OCI-M1 (cell line): ENCODE measurements at regions not wholly inside any gene's neighbourhood (a gene's known extent, or its start where the extent isn't known, plus 50 kb on each side); places are given as distances from the start of the nearest gene placed in this dataset.

Experiments
- DNase-seq: peaks from one replicate; lab custom pipeline; 2025; lab: John Stamatoyannopoulos, UW

- DNase-seq, result no peak
These were observed 218.7 kb upstream of the NDST4 start for GRCh38 chr4:115332078-115332477.

- peak; percentile 3 for DNase-seq
These were observed 217.8 kb upstream of the NDST4 start for GRCh38 chr4:115331241-115331640.

GRCh38 chr4:115325836-115326235 lies 212.4 kb upstream of the NDST4 start:
- peak; percentile 31 for DNase-seq

GRCh38 chr4:115323106-115323707 lies 209.8 kb upstream of the NDST4 start:
- no peak for DNase-seq

GRCh38 chr4:115315182-115315581 lies 201.8 kb upstream of the NDST4 start:
- DNase-seq, result no peak

GRCh38 chr4:115310641-115311040 lies 197.2 kb upstream of the NDST4 start:
- DNase-seq, result no peak

- no peak for DNase-seq
These were observed 181.3 kb upstream of the NDST4 start for GRCh38 chr4:115294717-115295116.

- DNase-seq, result no peak
These were observed 179.7 kb upstream of the NDST4 start for GRCh38 chr4:115293093-115293462.

- DNase-seq, result peak; percentile 54
These were observed 179.1 kb upstream of the NDST4 start for GRCh38 chr4:115292320-115293092.

- DNase-seq, result no peak
These were observed 174.0 kb upstream of the NDST4 start for GRCh38 chr4:115287426-115287825.

- peak; percentile 11 for DNase-seq
These were observed 165.9 kb upstream of the NDST4 start for GRCh38 chr4:115279330-115279729.

GRCh38 chr4:115278830-115279229 lies 165.4 kb upstream of the NDST4 start:
- no peak for DNase-seq

- DNase-seq, result peak; percentile 23
These were observed 162.2 kb upstream of the NDST4 start for GRCh38 chr4:115275615-115276014.

- peak; percentile 51 for DNase-seq
These were observed 161.1 kb upstream of the NDST4 start for GRCh38 chr4:115274545-115274944.

GRCh38 chr4:115272594-115272993 lies 159.2 kb upstream of the NDST4 start:
- DNase-seq, result no peak

- DNase-seq, result no peak
These were observed 158.8 kb upstream of the NDST4 start for GRCh38 chr4:115272185-115272584.

- no peak for DNase-seq
These were observed 146.8 kb upstream of the NDST4 start for GRCh38 chr4:115260195-115260594.

GRCh38 chr4:115259642-115260041 lies 146.2 kb upstream of the NDST4 start:
- peak; percentile 33 for DNase-seq

GRCh38 chr4:115249808-115250207 lies 136.4 kb upstream of the NDST4 start:
- no peak for DNase-seq

- DNase-seq, result peak; percentile 76
These were observed 121.1 kb upstream of the NDST4 start for GRCh38 chr4:115234405-115235093.

GRCh38 chr4:115233600-115233999 lies 120.2 kb upstream of the NDST4 start:
- no peak for DNase-seq

GRCh38 chr4:115229873-115230272 lies 116.5 kb upstream of the NDST4 start:
- no peak for DNase-seq

GRCh38 chr4:115228851-115229250 lies 115.4 kb upstream of the NDST4 start:
- no peak for DNase-seq
